ENCODE measurements at regions not wholly inside any gene's neighbourhood (a gene's known extent, or its start where the extent isn't known, plus 50 kb on each side); places are given as distances from the start of the nearest gene placed in this dataset.

DNA sequence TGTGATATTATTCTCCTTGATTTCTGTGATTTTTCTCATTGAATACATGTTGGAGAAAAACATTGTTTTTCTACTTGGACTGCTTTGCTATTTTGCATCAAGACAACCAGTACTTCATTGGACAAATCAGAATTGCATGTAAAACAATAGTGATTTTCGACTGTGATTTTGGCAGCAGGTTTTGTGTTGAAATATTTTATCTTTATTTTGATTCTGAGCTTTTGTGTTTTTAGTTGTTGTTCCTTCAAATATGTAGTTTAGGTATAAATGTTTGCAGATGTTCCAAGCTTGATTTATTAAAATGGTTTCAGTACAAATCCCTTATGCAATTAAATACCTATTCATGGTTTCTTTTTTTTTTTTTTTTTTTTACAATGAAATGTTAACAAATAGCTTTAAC, 754.1 kb downstream of the DOK5 start:
- TF ChIP-seq, protein P1, sequence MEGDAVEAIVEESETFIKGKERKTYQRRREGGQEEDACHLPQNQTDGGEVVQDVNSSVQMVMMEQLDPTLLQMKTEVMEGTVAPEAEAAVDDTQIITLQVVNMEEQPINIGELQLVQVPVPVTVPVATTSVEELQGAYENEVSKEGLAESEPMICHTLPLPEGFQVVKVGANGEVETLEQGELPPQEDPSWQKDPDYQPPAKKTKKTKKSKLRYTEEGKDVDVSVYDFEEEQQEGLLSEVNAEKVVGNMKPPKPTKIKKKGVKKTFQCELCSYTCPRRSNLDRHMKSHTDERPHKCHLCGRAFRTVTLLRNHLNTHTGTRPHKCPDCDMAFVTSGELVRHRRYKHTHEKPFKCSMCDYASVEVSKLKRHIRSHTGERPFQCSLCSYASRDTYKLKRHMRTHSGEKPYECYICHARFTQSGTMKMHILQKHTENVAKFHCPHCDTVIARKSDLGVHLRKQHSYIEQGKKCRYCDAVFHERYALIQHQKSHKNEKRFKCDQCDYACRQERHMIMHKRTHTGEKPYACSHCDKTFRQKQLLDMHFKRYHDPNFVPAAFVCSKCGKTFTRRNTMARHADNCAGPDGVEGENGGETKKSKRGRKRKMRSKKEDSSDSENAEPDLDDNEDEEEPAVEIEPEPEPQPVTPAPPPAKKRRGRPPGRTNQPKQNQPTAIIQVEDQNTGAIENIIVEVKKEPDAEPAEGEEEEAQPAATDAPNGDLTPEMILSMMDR (IDR thresholded peaks at IDR 0.05; ENCODE audit: low read depth, low read length), result no peak
- TF ChIP-seq MYC (IDR thresholded peaks at IDR 0.05; ENCODE audit: low read depth, low read length), result no peak
- TF ChIP-seq, protein P2, sequence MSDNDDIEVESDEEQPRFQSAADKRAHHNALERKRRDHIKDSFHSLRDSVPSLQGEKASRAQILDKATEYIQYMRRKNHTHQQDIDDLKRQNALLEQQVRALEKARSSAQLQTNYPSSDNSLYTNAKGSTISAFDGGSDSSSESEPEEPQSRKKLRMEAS (IDR thresholded peaks at IDR 0.05; ENCODE audit: low read depth, low read length), result no peak
